ENCODE measurements at regions not wholly inside any gene's neighbourhood (a gene's known extent, or its start where the extent isn't known, plus 50 kb on each side); places are given as distances from the start of the nearest gene placed in this dataset.
A peak's percentile ranks its signal among the peaks of the same experiment; 100 is the strongest.

GRCh38 chrX:81489987-81490386, 288.1 kb downstream of the SH3BGRL start:
- DNase-seq (ENCODE audit: low spot score): peak; percentile 30

- DNase-seq (ENCODE audit: low spot score): no peak
Observed at GRCh38 chrX:81527881-81528440, 326.1 kb downstream of the SH3BGRL start.

DNA sequence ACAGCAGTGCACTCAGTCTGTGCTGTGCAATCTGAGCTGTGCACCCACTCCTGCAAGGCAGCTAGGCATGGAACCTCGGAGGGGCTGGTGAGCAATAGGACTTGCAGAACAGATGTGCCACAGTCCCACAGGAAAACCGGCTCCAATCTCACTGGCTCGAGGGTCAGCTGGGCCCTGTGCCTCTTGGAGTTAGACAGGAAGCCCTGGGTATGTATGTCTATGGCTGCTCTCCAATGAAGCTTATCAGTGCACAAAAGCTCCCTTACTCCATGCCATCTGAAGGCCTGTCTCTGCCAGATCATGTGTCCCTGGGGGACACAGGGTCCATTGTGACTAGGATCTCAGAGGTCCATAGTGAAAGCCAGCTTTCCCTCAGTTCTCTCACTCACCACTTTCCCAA, 335.8 kb downstream of the SH3BGRL start:
- DNase-seq (ENCODE audit: low spot score): no peak

DNA sequence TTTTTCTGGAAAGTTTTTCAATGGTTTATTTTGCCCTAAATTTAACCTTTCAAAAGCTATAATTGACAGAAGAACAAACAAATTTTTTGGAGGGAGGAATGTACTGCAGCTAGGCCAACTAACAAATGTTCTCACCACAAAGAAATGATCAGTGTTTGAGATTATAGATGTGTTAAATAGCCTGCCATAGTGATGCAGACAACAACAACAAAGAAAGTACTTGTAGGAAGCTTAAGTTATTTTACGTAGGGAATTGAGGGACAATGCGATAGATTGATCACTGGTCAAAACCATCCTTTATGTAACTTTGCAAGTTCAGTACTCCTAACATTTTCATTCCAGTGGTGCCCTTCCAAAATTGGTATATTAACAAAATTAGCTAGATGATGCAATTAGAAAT, 340.4 kb downstream of the SH3BGRL start:
- no peak for DNase-seq (ENCODE audit: low spot score)

DNA sequence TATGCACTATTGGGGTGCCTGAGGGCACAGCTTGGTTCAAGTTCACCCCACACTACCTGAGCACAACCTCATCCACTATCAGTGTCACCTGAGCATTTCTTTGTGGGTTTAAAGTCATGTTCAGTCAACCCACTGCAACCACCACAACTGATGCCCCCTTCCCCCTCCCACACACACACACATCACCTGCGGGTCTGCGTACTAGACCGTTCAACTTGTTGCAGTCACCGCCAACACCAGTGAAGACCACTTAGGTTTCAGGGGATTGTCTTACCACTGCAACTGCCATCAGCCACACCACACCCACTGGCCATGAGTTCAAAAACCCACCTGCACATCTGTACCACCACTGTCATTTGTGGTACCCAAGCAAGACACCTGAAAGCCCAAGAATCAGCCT, 355.0 kb downstream of the SH3BGRL start:
- DNase-seq (ENCODE audit: low spot score): no peak

DNA sequence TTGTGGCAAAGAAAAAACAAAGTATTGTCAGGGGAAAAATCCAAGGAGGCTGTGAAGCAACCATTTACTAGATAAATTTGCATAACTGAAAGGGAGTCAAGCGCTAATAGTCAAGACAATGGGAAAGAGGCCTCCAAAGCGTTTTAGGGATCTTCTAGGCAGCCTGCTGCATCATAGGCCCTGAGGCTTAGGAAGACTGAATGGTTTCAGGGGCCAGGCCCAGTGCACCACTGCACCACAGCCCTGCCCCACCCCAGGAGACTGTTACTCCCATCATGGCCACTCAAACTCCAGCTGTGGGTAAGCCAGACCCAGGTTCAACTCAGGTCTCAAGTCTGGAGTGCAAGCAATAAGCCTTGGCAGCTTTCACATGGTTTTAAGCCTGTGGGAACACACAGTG, 362.9 kb downstream of the SH3BGRL start:
- no peak for DNase-seq (ENCODE audit: low spot score)

DNA sequence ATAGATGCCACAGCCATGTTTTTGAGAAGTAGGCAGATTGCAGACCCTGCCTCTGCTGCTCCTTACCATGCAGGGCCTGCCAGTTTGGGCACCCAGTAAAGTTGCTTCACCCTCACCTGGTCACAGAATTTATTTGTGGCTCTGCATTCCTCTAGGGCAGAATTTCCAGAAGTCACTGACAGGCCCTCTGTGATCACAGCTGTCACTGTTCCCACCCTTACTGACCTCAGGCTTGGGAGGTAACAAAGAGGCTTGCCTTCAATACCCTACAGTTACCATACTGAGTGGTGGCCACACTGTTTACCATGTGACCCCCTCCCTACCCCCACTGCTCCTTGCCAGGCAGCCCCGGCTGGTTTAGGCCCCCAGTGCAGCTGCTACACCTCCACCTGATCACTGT, 375.1 kb downstream of the SH3BGRL start:
- no peak for DNase-seq (ENCODE audit: low spot score)

GRCh38 chrX:81586096-81586495, 384.2 kb downstream of the SH3BGRL start:
- DNase-seq (ENCODE audit: low spot score): no peak

GRCh38 chrX:81615979-81616378, 414.1 kb downstream of the SH3BGRL start:
- DNase-seq (ENCODE audit: low spot score): no peak

- no peak for DNase-seq (ENCODE audit: low spot score)
Observed at GRCh38 chrX:81662381-81662780, 460.5 kb downstream of the SH3BGRL start.

DNA sequence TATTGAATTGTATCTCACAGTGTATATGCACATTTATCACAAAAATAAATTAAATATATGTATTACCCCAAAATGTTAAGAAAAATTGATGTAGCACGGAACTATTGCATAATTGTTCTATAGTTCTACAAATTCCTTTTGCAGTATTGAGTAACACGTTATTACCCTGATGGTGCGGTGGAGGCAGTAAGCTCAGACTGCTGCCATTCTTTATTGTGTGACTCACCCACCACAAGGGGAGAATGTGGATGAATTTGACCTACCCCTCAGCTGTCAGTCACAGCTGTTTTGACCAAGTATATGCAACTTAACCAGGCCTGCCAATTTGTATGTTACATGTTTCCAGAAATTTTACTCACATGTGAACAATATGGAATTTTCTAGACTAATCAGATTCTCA, 506.6 kb downstream of the SH3BGRL start:
- no peak for DNase-seq (ENCODE audit: low spot score)

GRCh38 chrX:81728622-81729021, 526.7 kb downstream of the SH3BGRL start:
- DNase-seq (ENCODE audit: low spot score): no peak

DNA sequence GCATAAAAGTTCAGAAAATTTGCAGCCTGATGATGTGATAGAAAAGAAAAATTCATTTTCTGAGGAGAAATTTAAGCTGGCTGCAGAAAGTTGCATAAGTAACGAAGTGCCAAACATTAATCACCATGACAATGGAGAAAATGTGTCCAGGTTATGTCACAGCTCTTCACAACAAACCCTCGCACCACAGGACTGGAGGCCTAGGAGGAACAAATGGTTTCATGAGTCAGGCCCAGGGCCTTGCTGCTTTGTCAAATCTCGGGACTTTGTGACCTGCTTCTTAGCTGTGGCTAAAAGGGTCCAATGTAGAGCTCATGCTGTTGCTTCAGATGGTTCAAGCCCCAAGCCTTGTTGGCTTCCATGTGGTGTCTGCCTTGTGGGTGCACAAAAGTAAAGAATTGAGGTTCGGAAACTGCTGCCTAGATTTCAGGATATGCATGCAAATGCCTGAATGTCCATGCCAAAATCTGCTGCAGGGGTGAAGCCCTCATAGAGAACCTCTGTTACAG, 527.4 kb downstream of the SH3BGRL start:
- no peak for DNase-seq (ENCODE audit: low spot score)

GRCh38 chrX:81779701-81780100, 577.8 kb downstream of the SH3BGRL start:
- DNase-seq (ENCODE audit: low spot score): no peak

- no peak for DNase-seq (ENCODE audit: low spot score)
Observed at GRCh38 chrX:81791086-81791485, 589.2 kb downstream of the SH3BGRL start.

All from HT-29 (cell line).